NCI-H345 (cell line): ENCODE measurements at regions not wholly inside any gene's neighbourhood (a gene's known extent, or its start where the extent isn't known, plus 50 kb on each side); places are given as distances from the start of the nearest gene placed in this dataset.

ENCODE experiments used
- DNase-seq: peaks from one replicate; lab custom pipeline; 2025; lab: John Stamatoyannopoulos, UW

DNA sequence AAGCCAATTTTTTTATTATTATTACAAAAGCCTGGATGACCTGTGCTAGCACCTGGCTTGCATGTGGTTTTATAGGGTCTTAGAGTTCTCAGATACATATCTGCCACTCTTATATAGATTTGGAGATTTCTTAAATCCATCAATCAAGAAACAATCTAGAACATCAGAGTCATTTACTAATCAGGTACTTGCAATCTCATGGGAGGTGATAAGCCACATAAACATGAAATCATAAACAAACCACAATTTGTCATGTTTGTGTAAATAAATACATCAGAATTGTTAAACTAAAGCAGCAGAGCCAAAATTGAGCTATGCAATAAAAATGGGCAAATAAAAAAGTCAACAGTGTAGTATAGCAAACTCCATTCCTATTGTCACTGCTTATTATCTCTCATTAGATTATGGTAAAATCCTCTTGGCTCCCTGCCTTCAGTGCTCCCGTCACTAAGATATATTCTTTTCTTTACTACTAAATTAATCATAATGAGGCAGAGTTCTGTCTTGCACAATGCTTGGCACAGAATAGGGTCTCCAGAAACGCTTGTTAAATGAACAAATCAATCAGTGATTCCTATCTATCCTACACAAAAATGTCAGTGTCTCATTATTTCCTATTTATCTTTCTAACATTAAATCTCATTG, 108.7 kb upstream of the TTC29 start:
- DNase-seq = no peak

DNA sequence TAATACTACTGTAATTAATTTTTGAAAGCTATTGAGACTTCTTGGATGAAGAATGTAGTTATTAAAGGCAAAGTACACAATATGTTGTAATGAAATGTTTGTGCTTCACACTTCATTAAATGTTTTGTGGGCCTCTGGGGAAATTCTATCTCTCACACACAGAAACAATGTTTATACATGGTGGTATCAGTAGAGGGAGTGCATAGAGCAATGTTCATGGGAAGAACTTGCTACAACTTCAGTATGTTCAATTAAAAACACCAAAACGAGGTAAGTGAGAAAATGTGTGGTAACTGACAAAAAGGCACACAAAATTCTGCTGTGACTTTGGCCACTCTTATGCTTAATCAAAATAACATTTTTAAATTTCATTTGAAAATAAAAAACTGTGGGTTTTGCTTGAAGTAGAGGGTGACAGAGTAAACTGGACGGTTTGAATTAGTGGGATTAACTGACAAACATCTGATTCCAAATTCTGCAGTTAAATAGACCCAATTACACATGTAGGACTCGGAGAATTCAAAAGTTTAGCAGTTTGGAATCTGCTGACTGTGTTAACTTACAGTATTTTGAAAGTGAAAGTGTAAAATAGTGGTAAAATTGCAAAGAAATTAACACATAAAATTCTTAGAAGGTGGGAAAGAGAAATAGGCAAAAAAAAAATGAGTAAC, 111.4 kb upstream of the TTC29 start:
- DNase-seq = no peak

DNA sequence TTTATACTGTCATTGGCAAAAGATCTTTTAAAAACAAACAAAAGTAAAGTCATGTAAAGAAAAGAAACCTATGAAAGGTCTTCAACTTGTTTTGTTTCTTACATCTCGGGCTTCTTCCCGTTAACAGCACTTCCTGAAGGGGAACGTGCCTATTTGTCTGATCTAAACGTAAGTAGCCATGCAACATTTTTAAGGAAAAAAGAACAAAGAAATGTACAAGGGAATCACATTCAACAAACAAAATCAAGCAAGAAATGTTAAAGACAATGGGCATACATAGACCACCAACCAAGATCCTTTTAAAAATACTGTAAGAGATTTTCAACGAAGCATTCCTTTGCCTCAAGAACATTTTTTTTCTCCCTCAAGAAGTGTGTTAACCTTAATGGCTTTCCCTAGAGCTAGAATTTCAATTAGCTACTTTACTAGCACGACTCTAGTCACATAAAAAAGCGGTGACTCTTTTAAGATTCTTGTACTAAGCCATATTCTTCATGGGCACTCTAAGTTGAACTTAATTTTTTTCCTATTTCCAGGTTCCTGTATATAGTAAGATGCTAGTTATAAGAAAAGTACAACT, 112.0 kb upstream of the TTC29 start:
- DNase-seq = no peak

DNA sequence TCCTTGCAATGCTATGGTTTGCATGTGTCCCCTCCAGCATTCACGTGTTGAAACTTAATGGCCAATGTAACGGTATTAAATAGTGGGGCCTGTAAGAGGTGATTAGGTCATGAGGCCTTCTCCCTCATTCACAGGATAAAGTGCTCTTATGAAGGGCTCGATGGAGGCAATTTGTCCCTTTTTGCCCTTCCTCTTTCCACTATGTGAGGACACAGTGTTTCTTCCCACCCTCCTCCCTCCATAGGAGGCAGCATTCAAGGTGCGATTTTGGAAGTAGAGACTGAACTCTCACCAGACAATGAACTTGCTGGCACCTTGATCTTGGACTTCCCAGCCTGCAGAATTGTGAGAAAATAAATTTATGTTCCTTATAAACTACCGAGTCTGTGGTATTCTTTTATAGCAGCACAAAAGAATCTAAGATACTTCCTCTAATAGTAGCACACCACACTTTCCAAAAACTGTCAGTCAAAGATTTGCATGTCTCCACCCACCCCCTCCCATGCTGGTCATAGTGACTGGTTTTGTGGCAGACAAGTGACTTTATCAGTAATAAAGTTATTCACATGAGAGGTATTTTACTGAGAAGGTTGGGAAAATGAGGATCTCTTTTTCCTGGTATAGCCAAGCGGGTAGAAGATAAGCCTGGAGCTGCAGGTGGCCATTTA, 113.5 kb upstream of the TTC29 start:
- DNase-seq = no peak

DNA sequence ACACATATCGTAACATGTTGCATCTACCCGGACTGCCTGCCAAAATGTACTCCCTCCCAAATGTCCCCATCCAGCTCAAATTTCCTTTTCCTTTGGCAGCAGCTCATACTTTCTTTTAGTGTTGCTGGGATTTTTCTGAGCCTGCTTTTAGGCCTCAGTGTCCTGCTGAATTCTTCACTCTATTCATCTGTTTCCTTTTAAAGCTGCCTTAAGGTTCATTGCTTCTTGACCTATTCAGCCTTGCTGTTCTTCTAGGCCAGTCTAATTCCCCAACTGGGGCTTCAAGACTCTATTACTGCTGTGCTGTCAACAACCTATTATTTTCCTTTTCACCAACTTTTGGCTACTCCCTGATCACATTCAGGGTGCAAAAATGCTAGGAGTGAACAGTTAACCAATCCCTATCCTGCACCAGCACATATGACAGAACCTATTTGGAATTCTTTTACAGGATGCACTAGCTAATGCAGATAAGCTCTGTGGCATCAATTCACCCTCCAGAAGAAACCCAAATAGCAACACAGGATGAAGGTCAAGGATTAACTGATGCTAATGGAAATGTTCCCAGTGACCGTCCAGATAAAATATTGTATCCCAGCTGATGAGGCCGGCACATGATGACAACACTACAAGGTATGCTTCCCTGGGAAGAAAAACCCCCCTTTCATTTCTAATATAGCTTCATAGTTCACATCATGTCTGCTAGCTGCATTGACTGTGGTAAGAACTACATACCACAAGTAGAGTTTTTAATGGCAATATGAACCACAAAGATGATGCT, 114.7 kb upstream of the TTC29 start:
- DNase-seq = no peak

DNA sequence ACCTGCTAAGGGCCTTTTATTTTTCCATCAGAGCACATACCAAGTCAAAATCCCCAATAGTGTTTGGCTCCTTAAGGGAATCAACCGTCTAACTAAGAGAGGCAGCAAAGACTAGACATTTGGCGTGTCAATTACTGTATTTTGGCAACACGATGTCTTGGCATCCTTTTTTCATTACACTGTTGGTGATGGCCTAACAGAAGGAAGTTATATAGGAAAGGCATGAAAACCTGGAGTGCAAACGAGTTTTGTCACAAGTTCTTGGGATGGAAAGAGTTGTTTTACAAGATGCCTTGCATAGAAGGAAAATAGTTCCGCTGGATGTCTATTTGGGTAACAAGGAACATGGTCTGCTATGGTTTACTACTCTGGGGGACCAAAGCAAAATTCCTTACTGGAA, 119.2 kb upstream of the TTC29 start:
- no peak for DNase-seq

DNA sequence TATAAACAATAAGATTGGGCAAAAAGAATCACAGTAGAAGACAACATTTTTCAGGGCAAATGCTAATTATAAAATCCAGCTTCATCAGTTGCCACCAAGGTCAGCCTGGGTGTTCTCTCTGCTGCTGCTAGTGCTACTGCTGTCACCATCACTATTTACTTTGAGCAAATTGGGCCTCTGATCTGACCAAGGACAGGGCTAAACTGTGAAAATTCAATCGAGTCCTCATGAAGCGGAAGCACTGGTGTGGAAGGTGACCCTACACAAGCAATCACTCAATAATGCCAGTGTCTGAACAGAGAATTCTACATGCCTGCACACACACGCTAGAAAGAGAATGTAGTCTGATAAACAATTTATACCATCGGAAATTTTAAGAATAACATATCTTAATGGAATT, 122.9 kb upstream of the TTC29 start:
- DNase-seq = no peak

DNA sequence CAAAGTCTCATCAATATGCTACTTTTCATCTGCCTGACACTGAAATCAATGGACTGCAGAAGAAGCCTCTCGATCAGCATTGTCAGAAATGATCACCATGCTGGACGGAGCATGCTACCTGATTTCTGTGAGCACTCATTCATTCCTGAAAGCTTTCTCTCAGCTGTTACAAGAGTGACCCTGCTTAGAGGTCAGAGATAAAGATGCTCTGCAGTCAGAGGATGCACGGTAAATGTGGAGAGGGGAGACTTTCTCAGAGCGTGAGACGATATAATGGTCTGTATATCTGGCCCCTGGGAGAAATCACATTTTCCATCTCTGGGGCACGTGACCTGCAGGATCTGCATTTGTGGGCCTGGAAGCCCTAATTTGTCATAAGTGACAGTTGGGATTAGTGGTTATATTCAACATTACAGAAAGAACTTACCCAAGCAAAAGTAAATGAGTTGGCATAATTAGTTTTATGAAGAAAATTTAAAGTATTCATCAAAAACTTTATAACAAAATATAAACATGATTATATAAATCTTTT, 125.6 kb upstream of the TTC29 start:
- no peak for DNase-seq

DNA sequence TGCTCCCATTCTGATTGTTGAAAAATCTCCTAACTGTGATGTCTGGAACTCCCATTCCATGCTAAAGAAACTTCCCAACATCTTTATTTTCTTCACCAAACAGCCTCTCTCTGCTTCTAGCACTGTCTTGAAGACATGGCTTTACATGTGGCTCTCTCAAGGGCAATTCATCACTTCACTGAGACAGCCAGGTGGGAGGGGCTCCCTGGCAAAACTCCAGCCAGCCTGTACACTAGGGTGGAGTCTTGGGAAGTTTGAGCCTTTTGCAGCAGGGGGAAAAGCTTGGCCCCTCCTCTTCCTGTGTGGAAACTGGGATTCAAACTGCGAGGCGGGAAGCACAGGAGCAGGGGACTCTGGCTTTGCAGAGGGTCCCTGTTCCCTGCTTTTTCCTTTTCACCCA, 130.5 kb upstream of the TTC29 start:
- DNase-seq = no peak

DNA sequence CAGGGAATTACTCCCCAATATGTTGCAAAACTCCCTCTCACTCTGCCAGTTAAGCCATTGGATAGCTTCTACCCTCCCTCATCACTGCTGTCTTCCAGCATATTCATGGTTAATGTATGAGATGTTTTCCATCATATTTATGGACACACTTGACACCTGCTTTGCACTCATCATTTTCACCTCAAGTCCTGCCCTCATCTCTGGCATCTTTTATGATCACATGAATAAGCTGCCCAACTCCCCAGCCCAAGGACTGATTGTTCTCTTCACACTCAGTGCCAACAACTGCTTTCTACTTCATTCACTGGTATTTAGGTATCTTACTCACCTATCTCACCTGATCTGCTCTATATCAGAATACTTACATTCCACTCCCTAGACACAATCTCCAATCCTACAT, 131.1 kb upstream of the TTC29 start:
- DNase-seq = no peak

DNA sequence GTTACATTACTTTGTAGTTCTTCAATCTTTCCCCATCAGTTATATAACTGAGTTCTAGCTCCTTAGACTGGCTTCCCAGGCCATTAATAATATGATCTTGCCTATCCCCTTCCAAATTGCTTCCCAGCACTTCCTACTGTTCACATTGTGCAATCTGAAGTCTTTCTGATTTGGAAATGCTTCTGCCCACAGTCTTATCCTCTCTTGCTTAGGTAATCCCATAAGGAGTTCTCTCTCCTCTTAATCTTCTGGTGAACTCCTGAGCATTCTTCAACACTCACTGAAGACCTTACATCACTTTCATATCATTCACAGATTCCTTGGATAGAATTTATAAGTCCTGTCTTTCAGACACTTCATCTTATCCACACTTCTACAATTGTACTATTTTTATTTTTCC, 132.7 kb upstream of the TTC29 start:
- no peak for DNase-seq

DNA sequence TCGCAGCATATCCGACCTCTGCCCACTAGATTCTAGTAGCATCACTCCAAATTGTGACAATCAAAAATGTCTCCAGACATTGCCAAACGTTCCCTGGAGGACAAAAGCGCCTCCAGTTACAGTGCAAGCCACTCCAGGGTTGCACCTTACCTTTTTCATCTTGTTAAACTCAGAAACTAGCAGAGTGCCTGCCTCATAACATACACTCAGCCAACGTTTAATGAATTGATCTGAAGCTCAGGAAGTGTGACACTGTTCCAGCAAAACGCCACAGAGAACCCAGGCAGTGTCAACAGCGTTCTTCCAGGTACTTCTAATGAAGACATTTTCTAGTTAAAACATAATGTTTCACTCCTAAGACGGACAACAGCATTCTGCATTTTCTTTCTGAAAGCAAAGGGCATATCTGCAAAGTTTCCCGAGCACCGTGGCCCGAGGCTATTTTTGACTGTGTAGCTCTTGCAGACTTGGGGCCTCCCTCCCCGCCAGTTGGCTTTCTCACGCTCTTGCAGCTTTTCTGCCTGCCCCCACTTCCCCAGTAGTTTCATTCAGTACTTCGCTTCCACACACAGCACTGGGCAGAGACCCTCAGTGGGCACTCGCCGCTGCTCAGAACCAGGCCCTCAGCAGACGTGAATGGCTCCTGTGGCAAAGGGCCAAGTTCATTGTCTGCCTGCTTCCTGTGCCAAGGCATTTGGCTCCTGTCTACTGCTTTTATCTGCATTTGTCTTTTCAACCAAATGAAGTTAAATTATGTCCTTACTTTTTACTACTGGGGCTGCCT, 133.4 kb upstream of the TTC29 start:
- DNase-seq = peak; percentile 5

DNA sequence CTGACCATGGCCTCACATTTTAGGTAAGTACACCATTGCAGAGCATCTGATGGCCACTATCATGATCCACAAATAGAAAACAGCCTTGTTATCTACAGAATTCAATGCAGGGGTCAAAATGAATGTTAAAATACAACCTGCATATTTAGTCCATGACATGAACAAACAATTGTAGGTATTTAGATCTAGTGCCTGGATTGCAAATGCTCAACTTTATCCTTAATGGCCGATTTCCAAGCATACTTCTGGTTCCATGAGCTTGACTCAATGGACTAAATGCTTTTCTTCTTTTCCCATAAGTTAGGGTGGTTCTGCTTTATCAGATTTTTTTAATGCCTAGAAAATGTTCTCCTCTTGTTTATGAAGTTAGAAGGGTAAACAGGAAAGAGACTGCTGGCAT, 139.2 kb upstream of the TTC29 start:
- no peak for DNase-seq

DNA sequence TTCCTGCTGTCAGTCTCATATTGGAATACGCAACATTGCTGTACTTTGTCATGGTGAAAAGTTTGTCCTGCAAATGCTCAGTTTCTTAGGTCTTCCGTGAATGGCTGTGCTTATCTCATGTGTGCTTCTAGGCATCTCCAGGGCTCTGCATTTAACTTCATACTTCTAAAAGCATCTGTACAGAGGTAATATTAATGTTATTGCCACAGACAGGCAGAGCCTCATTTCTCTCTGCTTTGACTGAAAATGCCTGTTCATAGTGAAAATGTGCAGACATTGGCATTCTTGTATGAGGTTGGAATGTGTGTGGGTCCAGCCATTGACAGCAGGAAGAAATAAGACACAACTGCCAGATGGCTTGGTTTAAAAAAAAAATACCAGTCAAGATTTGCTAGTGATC, 140.1 kb upstream of the TTC29 start:
- no peak for DNase-seq

DNA sequence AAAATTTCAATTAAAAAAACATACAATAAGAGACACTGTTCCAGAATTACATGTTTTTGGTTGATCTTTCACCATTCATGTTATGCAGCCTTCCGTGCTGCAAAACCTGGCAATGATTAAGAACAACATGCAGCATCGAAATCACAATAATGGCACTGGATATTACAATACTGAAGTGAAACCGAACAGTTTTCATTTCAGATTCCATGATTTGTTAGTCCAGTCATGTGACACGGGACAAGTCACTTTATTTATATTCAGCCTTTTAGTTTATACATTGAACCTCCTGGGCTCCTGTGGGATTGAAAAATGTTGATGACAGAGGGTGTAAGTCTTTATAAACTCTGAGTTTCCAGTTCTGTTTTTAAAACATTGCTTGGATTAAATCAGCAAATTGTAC, 142.5 kb upstream of the TTC29 start:
- DNase-seq = no peak

DNA sequence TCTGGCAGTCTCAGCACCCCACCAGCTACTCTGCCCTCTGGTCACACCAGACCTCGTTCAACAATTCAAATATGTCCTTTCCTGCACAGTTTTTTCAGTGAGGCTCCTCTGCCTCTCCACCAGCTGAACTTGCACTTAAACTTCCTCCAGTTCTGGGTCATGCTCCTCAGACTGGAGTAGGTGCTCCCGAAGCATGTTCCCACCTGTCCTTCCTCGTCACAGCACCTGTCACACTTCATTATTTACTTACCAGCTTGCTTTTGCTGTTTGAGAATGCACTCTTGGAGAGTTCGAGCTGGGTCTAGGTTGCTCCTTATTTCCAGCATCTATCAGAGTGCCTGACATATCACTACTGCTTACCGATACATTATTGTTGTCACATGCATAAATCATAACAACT, 144.8 kb upstream of the TTC29 start:
- no peak for DNase-seq

DNA sequence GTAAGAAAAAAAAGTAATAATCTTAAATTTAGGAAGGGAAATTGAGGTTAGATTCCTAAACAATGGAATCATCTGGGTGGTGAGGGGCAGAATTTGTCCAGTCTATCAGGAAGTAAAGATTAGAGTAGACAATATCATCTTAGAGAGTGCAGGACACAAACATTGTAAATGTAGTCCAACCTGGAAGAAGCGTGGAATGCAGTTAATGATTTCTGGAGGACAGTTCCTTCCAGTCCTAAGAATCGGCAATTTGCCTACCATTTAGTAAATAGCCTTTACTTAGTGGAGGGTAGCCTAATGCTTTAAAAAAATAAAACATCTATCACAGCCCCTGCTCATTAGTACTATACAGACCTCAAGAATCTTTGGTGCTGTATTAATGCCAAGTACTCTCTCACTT, 147.5 kb upstream of the TTC29 start:
- DNase-seq = no peak

DNA sequence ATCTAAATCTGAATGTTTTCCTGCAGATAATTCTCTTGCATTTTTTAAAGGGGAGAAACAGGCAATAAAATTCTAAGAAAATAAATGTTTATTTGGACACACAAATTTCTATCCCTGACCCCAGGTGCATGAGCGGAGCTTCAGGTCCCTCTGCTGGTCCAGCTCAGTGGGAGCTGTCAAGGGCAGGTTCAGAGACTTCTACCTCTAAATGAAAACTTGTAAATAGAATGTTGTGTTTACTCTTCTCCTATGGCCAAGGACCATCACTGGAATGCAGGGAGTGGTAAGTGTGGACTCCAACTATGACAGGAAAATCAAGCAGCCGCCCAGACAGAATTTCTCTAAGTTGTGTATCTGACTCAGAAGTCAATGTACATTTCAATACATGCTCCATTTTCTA, 148.6 kb upstream of the TTC29 start:
- DNase-seq = no peak

DNA sequence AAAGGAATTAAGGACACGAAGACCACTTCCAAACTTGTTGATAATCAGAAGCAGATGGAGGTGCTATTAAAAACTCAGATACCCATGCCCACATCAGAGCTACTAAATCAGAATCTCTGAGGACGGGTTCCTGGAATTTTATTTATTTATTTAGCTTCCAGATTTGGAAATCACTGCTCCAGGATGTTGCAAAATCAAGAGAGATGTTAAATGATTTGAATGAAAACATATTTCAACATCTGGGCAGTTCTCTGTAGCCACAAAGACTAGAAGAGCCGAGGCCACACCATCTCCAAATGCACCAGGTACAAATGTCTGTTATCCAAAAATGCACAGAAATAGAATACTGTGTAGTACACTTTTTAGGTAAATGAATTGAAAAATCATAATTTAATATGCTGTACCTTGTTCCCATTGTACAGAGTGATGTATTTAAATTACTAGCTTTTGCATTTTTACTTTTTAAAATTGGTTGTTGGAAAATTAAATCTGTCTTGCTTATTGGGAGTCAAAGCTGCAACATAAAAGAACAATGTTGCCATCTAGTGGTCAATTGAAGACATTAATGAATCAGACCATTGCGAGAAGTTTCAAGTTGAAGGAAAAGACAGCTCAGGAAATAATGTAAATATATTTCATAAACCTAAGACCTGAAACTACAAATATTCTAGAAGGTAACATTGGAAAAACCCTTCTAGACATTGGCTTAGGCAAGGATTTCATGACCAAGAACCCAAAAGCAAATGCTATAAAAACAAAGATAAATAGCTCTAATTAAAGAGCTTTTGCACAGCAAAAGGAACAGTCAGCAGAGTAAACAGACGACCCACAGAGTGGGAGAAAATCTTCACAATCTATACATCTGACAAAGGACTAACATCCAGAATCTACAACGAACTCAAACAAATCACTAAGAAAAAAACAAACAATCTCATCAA, 151.3 kb upstream of the TTC29 start:
- peak; percentile 29 for DNase-seq

DNA sequence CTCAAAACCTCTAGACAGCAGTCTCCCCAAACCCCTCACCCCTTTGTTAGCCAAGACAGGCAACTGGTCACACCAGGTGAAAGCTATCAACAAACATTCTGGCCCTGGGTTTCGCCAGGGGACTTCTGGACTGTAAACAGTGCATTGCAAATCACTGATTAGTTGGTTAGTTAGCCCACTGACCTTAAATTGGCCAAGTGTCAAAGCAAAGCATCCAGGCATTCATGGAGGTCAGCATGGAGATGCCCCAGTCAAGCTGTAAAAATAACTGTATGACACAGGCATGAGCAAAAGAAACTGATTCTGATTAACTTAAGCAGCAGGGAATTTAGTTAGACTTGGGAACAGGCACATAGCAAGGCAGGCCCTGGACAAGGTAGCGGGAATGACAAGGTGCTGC, 156.0 kb upstream of the TTC29 start:
- DNase-seq = no peak
